Inflammatory macrophage treated with lipopolysaccharide for 1 hour (primary cell): ENCODE measurements at regions not wholly inside any gene's neighbourhood (a gene's known extent, or its start where the extent isn't known, plus 50 kb on each side); places are given as distances from the start of the nearest gene placed in this dataset.
"Not testable (repeated sequence)": the region's sequence is repeated elsewhere in the genome, so short reads cannot be mapped to it uniquely, and the experiment has no call there.

ENCODE experiments used
- DNase-seq, 2 donors: peaks; one replicate each; pipeline ENCODE4 v3.0.0-alpha.2; 2020 to 2022

GRCh38 chr17:14459955-14460354, 159.1 kb downstream of the HS3ST3B1 start:
- no peak for DNase-seq

GRCh38 chr17:14458724-14459123, 157.8 kb downstream of the HS3ST3B1 start:
- DNase-seq = no peak

- DNase-seq = peak; percentile 69 to 92
Measured at GRCh38 chr17:14454746-14455145, 153.9 kb downstream of the HS3ST3B1 start.

GRCh38 chr17:14452856-14453255, 152.0 kb downstream of the HS3ST3B1 start:
- no peak for DNase-seq

GRCh38 chr17:14451729-14452191, 150.9 kb downstream of the HS3ST3B1 start:
- DNase-seq = no peak

GRCh38 chr17:14448818-14449217, 147.9 kb downstream of the HS3ST3B1 start:
- DNase-seq = no peak

GRCh38 chr17:14446825-14447224, 145.9 kb downstream of the HS3ST3B1 start:
- no peak for DNase-seq

GRCh38 chr17:14444915-14445314, 144.0 kb downstream of the HS3ST3B1 start:
- no peak for DNase-seq

GRCh38 chr17:14442798-14443528, 142.1 kb downstream of the HS3ST3B1 start:
- no peak for DNase-seq

- no peak for DNase-seq
Measured at GRCh38 chr17:14437176-14437575, 136.3 kb downstream of the HS3ST3B1 start.

- no peak for DNase-seq
Measured at GRCh38 chr17:14436266-14436665, 135.4 kb downstream of the HS3ST3B1 start.

- no peak for DNase-seq
Measured at GRCh38 chr17:14434506-14434905, 133.6 kb downstream of the HS3ST3B1 start.

- DNase-seq = no peak
Measured at GRCh38 chr17:14432079-14432478, 131.2 kb downstream of the HS3ST3B1 start.

- no peak for DNase-seq
Measured at GRCh38 chr17:14429084-14429483, 128.2 kb downstream of the HS3ST3B1 start.

- no peak for DNase-seq
Measured at GRCh38 chr17:14428648-14429029, 127.8 kb downstream of the HS3ST3B1 start.

- DNase-seq = no peak
Measured at GRCh38 chr17:14427900-14428647, 127.2 kb downstream of the HS3ST3B1 start.

GRCh38 chr17:14423156-14423555, 122.3 kb downstream of the HS3ST3B1 start:
- DNase-seq = not testable (repeated sequence)

GRCh38 chr17:14417336-14417735, 116.5 kb downstream of the HS3ST3B1 start:
- no peak for DNase-seq

- DNase-seq = no peak
Measured at GRCh38 chr17:14409292-14409691, 108.4 kb downstream of the HS3ST3B1 start.

- DNase-seq = no peak
Measured at GRCh38 chr17:14407541-14407940, 106.7 kb downstream of the HS3ST3B1 start.

- DNase-seq = no peak
Measured at GRCh38 chr17:14405189-14405588, 104.3 kb downstream of the HS3ST3B1 start.
